SK-N-MC (cell line): ENCODE measurements at regions not wholly inside any gene's neighbourhood (a gene's known extent, or its start where the extent isn't known, plus 50 kb on each side); places are given as distances from the start of the nearest gene placed in this dataset.

Source experiments
- EZH2 ChIP-seq: fragments of 200-600 bp; sonication (generic); IDR thresholded peaks from one replicate; pipeline ENCODE4 v1.6.1; 2017; ENCODE audit warnings: antibody characterized with exemption
- FOXP2 ChIP-seq: optimal IDR thresholded peaks from 2 replicates; pipeline ENCODE3; 2011; ENCODE audit warnings: mild to moderate bottlenecking, moderate library complexity; ENCODE audit not compliant: insufficient read depth; ENCODE audit errors: extremely low read length, control extremely low read depth
- POLR2AphosphoS5 ChIP-seq: IDR thresholded peaks from 2 replicates; pipeline ENCODE4 v1.6.1; 2012; ENCODE audit warnings: mild to moderate bottlenecking, low read depth, low read length, borderline replicate concordance

DNA sequence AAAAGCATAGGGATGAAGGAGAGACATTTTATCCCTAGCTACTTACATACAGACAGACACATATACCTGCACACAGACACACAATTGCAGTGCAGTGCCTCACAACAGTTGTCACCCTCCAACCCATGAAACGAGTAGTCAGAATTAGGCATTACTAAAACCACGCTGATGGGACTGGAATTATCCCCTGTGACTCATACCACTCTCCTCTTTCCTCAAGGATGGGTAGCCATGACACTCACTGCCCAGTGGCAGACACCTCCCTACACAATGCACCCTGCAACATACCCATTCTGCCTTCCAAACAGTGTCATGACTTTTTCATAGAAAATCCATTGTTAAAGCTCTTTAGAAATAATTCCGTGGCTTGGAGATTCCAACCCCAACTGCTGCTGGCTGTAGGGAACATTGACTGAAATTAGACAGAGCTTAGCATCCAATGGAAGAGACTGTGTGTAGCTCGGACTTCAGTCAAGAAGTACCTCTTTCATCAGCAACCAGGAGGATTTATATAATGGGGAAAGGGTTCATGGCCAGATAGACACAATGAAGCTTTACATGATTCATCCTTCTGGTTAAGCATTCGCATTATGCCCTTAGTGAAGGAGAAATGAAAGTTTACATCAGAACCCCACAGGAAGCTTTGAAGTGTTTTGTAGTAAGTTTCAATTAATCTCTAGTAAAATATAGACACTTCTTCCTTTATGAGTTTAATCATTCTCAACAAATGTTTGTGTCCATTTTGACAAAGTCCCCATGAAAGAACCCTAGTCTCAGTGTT, 155.2 kb downstream of the FBXO15 start:
- TF ChIP-seq POLR2AphosphoS5, result no peak
- TF ChIP-seq EZH2, result no peak
- TF ChIP-seq FOXP2, result no peak
